HG03097 (cell line): ENCODE measurements at regions not wholly inside any gene's neighbourhood (a gene's known extent, or its start where the extent isn't known, plus 50 kb on each side); places are given as distances from the start of the nearest gene placed in this dataset.
"Not testable (repeated sequence)": the region's sequence is repeated elsewhere in the genome, so short reads cannot be mapped to it uniquely, and the experiment has no call there.

ENCODE experiments used
- ATAC-seq: cut with Tn5 transposase; IDR thresholded peaks from one replicate; pipeline ENCODE4 v1.9.1; 2021; ENCODE audit not compliant: unreplicated experiment, low FRiP score

- no peak for ATAC-seq
These were observed 115.6 kb upstream of the LMCD1 start for GRCh38 chr3:8385848-8386620.

GRCh38 chr3:8387571-8387970 lies 114.1 kb upstream of the LMCD1 start:
- no peak for ATAC-seq

GRCh38 chr3:8399686-8400085 lies 101.9 kb upstream of the LMCD1 start:
- ATAC-seq = no peak

- ATAC-seq = no peak
These were observed 100.7 kb upstream of the LMCD1 start for GRCh38 chr3:8400911-8401310.

GRCh38 chr3:8403996-8404395 lies 97.6 kb upstream of the LMCD1 start:
- ATAC-seq = no peak

GRCh38 chr3:8405144-8405543 lies 96.5 kb upstream of the LMCD1 start:
- ATAC-seq = no peak

GRCh38 chr3:8406479-8406878 lies 95.1 kb upstream of the LMCD1 start:
- ATAC-seq = no peak

GRCh38 chr3:8413337-8413926 lies 88.2 kb upstream of the LMCD1 start:
- ATAC-seq = no peak

GRCh38 chr3:8416965-8417364 lies 84.7 kb upstream of the LMCD1 start:
- ATAC-seq = no peak

- ATAC-seq = no peak
These were observed 81.0 kb upstream of the LMCD1 start for GRCh38 chr3:8420612-8421011.

- ATAC-seq = no peak
These were observed 80.4 kb upstream of the LMCD1 start for GRCh38 chr3:8421267-8421666.

- ATAC-seq = no peak
These were observed 79.9 kb upstream of the LMCD1 start for GRCh38 chr3:8421711-8422110.

GRCh38 chr3:8423307-8423706 lies 78.3 kb upstream of the LMCD1 start:
- no peak for ATAC-seq

- ATAC-seq = no peak
These were observed 77.3 kb upstream of the LMCD1 start for GRCh38 chr3:8424281-8424680.

- ATAC-seq = no peak
These were observed 64.8 kb upstream of the LMCD1 start for GRCh38 chr3:8436661-8437287.

- no peak for ATAC-seq
These were observed 63.0 kb upstream of the LMCD1 start for GRCh38 chr3:8438507-8439079.

GRCh38 chr3:8440142-8440541 lies 61.5 kb upstream of the LMCD1 start:
- not testable (repeated sequence) for ATAC-seq

GRCh38 chr3:8441969-8442559 lies 59.6 kb upstream of the LMCD1 start:
- ATAC-seq = no peak

- ATAC-seq = no peak
These were observed 58.5 kb upstream of the LMCD1 start for GRCh38 chr3:8442993-8443650.
